NCI-H1417 (cell line): ENCODE measurements at regions not wholly inside any gene's neighbourhood (a gene's known extent, or its start where the extent isn't known, plus 50 kb on each side); places are given as distances from the start of the nearest gene placed in this dataset.

Experiments
- DNase-seq, 3 experiments: peaks; one replicate each; lab custom pipeline; 2025; lab: John Stamatoyannopoulos, UW

DNA sequence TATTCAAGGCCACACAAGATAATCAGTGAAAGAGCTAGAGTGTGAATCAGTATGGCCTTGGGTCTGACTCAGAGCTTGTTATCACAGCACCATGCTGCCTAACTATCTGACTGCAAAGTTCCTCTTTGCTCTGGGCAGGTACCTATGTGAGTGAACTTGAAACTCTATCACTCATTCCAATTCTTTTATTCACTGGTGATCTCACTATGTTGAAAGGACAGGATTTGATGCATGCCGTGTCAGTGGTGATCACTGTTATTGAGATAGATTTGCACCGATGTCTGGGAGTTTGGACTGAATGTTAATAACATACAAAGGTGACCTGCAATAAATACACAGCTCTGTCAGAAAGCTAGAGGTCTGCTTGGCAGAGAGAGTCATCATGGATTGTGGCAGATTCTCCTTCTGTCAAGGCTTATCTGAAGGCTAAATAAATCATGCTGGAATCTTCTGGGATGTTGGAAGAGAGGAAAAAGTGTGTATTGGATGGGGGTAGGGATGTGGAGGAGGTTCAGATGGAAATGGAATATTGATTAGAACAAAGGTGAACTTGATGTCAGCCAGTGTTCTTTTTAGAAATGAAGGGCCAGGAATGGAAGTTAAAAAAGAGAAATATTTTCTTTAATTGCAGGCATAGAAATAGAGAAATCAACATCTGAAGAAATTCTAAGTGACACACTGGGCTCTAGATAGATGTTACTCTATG is 91.8 kb upstream of the TNC start:
- no peak for DNase-seq

DNA sequence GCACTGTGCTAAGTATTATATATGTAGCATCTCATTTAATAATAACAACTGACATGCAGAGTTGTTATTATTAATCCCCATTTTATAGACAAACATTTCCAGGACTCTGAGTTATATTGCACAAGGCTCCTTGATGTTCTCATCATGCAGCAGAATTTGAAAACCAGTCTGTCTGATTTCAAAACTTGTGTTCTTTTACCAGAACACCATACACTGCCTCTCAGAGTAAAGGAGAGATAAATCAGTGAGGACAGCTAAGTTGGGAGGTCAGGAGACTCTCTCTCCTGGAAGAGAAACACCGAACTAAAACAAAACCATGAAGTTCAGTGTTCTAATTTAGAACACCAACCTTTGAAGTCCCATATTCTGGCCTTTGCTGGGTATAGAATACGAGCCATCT is 92.7 kb upstream of the TNC start:
- no peak for DNase-seq

DNA sequence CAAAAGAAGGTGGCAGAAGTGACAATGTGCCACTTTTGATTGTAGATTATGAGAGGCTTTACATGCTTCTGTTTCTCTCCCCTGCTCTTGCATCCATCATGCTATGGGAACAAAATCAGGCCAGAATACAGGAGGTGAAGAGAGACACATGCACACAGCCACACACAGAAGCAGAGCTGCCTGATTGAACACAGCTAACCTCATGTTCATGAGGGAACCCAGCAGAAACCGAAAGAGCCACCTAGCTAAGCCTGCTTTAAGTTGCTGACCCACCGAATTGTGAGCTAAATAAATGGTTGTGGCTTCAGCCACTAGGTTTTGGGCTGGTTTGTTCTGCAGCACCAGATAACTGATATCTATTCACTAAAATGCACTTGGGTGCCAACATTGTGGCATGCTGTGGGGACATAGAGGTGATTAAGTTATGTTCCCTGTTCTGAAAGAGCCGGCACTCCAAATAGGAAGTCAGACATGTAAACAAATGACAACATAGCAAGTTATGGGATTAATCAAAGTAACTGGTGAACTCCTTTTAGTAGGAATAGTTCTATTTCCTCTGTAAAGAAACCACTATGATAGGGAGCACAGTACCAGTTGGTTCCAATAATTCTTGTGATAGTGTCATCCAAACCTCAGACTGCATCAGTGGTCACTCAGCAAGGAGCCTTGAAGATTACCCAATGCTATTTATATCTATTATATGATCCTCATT is 93.6 kb upstream of the TNC start:
- DNase-seq: no peak

DNA sequence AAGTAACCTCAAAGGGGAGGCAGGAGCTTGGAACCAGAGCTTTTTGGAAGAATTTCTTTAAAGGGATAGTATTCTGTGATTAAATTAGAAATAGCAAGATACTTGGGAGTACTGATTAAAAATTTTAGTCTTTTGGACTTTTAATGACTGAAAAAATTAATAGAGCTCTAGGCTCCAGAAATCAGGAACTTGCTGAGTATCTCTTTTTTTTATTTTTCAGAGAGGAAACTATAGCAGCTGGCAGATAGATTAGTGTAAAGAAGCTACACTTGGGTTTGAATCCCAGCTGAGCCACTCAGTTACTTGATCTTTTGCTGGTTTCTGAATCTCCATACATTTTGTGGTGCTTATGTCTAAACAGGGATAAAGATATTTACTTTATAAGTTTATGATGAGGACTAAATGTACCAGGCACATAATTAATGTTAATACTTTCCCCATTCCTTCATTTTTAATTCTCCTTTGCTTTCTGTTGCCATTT is 94.2 kb upstream of the TNC start:
- DNase-seq: no peak

DNA sequence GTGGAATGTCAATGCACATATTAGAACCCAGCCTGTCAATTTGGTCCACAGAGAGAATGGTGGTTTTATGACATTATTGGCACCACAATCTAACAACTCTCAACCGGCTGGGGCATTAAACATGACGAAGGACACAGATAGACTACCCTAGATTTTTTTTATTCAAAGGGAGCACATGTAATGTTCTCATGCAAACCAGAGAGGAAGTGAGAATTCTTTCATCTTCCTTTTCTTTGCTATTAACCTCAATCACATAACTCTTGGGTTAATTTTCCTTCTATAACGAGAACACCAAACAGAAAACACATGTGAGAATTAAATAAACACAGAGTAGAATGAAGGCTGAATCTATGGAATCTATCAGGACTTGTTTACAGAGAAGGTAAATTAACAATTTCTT is 94.9 kb upstream of the TNC start:
- DNase-seq: no peak

DNA sequence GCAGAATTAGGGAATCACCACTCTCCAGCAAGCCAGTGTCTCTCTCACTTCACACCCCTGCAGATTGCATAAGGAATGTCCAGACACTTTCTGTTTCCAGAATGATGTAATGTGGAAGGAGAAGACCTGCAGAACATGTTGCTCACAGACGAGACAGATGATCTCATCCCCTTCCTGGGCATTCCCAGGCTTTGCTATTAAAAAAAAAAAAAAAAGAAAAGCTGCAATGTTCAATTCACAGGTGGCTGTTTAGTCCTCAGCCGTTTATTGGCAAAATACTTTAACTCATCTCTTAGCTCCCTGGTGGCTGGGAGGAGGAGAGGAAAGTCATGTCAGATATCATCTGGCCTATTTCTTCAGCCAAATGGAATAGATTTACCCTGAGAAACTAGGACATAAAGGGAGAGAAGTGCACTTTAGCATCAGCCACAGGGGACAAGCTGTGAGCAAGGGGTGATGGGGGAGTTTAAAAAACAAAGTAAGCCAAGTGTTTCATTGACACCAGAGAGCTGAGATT is 95.9 kb upstream of the TNC start:
- DNase-seq: peak in 1 of 3 experiments; percentile 52

DNA sequence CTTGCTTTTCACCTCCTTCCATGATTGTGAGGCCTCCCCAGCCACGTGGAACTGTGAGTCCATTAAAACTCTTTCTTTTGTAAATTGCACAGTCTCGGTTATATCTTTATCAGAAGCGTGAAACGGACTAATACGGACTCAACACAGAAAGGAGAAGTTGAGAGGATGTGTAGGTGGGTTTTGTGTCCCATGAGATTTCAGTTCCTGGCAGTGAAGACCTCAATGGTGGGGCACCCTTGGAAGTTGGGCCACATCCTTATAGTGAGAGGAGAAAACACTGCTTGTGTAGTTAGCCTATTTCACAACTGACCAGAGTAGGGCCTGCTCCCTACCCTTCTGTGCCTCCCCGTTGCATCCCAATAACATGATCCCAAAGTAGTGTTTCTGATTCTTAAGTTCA is 98.9 kb upstream of the TNC start:
- no peak for DNase-seq

DNA sequence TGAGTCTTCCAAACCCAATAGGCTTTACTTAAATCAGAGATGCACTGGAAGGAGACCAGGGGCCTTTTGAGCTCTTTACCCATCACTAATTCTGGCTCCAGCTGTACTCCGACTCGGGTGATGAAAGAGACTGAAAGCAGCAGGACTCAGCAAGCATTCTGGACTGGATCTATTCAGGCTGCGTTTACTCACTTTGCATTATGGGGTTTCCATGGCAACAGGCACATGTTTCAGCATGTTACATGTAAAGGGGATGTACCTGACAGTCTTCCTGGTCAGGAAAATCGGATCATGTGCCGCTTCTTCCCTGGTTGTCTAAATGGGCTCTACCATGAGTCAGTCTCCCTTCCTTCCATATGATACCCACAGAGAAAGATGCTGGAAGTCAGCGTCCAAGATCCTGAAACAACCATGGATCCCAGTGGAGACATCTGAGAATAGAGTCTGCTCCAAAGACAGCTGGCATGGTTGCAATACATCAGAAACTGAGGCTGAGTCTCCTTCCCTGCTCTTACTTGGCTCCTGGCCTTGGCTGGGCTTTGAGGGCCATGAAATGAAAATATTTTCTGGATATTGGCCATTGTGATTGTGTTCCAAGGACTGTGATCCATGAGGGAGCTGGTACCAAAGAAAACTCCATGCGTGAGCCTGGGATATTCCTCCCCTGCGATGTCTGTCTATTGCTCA is 102.5 kb upstream of the TNC start:
- DNase-seq: peak in 2 of 3 experiments; percentile 35 to 74

DNA sequence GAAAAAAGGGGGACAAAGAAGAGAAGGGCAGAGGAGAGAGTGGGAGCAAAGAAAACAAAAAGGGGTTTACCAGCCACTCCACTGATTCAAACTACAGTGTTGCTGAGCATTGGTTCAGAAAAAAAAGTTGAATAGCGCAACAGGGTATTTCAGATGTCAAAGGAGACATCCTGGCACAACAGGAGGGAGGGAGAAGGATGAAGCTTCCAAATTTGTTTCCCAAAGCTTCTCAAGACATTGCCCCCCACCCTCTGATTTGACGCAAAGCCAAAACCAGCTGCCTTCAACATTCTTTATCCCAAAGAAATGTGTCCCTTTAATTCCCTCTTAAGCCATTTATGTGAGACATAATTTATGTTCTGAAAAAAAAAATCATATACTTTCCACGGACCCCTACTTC is 105.5 kb upstream of the TNC start:
- DNase-seq: no peak

DNA sequence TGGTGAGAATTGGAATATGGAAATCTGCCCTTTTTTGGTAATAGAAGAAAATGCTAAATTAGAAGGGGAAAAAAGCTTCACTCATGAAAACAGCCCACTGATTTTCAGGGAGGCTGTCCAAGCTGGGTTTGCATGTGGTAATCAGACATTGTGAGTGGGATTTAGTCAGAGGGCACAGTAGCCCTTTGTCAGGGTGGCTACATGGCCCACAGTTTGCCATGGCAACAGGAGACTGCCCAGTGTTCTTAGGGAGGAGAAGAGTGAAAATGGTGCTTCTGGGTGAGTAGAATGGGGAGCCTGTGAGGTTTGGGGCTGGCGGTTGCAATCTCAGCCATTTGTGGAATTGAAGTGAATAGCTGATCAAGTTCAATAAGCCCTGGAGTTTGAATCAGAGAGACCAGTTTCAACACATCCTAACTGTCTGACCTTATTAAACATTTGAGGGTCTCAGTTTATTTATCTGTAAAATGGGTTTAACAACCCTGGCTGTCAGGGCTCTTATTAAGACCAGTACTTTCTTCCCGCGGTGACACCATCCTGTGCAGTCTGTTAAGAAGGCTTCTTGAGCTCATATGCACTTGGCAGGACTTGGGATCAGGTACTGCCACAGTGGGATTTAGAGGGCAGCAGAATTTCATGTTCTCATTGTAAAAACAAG is 107.6 kb upstream of the TNC start:
- DNase-seq: no peak

DNA sequence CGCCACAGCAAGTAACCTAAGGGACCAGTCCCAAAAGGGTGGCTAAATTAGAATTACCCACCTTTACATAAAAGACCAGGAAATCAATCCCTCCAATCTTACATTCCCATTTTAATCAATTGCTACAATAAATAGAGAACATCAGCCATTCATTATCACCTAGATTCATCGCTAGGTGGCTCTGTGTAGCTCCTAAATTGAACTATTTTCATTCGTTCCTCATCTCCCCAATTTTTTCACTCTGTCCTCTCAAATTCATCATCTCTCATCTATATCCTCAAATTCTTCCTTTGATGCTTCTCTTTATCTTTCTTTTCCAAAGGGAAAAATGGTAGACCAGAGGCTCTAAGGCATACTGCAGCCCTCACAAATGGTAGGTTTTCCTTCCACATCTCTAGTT is 108.2 kb upstream of the TNC start:
- DNase-seq: no peak

DNA sequence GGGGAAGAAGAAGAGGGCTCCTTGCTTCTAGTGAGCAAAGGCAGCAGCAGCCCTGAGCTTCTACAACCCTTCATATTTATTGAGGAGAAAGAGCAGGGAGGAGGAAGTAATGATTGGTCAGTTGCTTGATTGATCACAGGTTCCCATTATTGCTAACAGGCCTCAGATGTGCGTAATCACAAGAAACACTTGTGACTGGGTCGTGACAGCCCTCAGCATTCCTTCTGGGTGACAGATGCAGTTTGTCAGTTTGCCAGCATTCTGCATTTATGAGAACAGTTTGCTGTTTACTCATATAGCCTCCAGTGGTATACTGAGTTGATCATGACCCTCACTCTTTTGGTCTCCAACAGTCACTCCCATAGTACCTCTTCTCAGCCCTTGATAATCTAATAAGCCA is 111.5 kb upstream of the TNC start:
- DNase-seq: no peak

DNA sequence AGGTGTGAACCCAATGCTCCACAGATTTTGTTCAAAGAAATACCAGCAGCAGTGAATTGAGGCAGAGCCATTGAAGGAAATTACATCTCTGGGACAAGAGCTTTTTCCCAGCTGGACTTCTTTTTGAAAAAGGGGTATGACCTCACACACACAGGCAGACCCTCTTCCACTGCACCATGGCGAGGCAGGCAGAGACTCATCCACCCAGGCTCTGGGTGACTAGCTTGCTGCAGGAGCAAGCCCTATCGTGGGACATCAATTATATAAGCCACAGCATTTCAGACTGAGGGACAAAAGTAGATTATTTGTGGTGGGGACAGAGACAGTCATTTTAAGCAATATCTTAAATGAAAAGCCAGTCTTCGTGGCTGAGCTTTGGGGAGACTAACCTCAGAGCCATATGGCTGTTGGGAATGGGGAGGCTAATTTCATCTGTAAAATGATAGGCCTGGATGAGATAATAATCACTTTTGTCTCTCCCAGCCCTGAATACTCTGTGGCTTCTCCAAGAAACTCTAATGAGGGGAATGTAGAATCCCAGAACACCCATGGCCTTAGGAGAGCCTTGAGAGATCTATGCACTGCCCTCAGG is 113.1 kb upstream of the TNC start:
- DNase-seq: no peak

DNA sequence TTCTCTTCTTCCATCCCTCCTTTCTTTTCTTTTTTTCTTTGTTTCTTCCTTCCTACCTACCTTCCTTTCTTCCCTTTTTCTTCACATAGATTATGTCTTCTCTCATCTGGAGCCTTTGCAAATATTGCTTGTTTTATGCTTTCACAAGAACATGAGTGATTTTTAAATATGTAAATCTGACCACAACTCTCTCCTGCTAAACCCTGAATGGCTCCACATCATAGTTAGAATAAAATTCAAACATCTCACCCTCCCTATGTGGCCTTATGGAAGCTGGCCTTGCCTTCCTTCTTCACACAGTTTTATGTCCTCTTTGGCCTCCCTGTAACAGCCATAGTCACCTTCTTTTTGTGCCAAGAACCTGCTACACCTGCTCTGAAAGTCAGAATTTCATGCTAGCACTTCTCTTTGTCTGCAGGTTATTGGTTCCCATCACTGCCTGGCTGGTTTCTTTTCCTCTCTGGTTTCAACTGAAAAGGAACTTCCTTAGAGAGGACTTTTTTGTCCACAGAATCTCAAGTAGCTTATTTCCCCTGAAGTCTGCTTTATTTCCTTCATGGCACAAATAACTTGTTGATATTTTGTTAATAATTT is 114.3 kb upstream of the TNC start:
- DNase-seq: peak in 1 of 3 experiments; percentile 24

DNA sequence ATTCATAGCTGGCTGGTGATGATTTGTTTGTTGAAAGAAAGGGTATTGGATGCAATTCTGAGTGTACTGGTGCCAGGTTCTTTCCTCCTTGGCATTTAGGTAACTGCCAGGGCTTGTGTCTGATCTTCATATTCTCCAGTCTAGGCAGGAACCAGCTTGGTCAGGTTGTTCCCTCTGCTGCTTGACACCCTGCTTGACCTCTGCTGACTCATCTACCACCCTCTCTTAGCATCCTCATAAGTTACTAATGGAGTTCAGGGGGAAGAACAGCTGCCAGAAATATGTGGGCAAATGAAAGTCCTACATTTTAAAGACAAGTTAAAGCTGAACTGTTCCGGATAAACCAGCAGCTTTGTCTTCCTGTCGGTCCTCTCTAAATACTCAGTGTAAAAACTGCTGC is 116.1 kb upstream of the TNC start:
- no peak for DNase-seq

DNA sequence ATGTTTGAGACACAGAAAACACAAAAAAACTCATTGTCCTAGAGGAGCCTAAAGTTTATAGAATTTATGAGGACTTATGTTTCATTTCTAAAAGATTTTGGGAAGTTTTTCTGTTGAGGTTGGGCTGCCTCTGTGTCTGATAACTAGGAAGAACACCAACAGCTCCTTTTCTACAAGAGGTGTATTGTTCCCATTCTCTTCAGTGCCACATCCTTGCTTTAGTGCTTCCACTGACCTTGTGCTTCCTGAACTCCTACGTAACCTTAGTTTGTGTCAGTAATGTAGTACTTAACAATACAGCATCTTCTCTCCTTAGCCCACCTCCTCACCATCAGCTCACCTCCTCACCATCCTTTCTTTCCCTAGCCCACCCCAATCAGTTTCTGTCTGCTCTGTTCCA is 117.3 kb upstream of the TNC start:
- no peak for DNase-seq

DNA sequence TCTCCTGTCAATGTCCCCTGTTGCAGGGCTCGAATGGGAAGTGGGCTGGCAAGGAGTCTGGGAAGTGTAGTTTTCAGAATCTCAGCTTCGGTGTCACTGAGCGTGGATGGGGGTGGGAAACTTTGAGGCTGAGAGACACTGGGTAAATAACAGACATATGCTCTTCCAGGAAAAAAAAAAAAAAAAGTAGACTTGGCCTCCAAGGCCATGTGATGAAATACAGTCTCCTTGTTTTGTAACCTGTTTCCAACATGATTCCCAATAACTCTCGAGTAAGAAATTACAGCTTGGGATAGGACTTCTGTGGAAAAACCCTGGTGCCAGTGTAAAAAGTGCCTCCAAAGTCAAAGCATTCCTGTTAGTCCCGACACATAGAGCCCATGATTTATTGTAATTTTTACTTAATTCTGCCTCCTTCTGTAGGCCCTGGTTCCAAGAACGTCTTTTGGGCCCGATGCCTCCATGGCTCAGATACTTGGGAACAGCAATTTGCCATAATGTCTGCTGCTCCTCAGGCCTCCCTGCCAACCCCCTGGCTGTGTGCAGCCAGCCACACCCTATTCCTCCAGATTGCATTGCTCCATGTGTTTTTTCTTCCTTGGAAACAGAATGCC is 119.5 kb upstream of the TNC start:
- DNase-seq: no peak

DNA sequence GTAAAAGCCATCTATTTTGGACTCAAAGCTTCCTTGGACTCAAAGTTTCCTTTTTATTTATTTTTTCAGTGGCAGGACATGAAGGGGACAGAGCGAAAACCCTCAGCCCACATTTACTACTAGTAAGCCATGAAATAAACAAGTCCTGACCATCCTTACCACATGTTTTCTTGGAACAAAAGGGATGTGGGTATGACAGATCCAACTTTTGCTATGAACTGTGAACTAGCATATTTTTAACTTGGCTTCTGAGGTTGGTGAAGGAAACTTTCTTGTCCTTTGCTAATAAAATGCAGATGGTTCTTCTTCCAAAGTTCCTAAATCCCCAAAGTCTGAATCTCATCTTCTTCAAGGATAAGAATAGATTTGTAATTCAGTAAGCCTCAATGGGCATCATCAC is 122.7 kb upstream of the TNC start:
- DNase-seq: no peak

DNA sequence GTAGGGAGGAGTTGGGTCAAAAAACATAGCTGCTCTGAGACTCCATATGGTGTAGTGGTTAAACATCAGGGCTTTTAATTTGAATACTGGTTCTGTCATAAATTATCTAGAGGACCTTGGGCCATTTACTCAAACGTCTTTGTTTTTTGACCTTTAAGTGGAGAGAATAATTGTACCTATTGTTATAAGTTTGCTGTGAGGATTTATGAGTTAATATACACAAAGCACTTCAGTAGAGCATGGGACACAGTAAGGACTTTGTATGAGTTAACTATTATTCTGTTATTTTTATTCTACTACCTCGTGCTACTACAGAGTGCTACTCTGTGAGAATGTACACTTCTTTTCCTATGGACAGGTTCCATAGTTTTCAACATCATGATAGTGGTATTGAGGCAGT is 123.7 kb upstream of the TNC start:
- peak in 1 of 3 experiments; percentile 62 for DNase-seq

DNA sequence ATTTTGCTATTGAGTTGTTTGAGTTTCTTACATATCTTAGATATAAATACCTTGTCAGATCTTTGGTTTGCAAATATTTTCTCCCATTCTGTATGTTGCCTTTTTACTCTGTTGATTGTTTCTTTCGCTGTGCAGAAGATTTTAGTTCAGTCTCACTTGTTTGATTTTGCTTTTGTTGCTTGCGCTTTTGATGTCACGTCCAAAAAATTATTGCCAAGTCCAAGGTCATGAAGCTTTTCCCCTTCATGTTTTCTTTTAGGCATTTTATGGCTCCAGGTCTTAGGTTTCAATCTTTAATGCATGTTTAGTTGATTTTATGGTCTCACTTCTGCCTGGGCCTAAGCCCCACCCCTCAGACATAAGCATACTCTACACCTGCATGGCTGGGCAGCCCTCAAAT is 131.5 kb upstream of the TNC start:
- no peak for DNase-seq

DNA sequence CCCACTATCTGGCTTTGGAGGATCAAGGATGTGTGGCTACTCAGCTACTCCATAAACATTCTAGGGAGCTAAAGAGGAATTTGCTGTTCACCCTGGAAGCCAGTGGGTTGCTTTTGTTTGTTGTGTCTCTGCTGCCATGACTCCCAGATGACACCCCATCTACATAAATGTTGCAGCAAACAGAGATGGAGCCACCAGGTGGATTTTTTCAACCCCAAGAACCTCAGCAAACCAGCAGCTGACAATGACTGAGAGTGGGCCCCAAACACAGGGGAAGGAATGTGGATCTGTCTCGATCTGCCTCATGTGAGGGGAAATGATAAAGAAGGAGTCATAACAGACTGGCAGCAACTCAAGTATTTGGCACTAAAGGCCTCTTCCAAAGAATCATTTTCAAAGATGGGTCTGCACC is 132.7 kb upstream of the TNC start:
- no peak for DNase-seq
